GM12878 (cell line): ENCODE measurements at regions not wholly inside any gene's neighbourhood (a gene's known extent, or its start where the extent isn't known, plus 50 kb on each side); places are given as distances from the start of the nearest gene placed in this dataset.

Experiments used
- ATAC-seq: fragments of 200-7000 bp; cut with Tn5 transposase; 3 replicates; pipeline ENCODE4 v1.9.1; 2020; ENCODE audit warnings: mild to moderate bottlenecking, moderate library complexity
- BruUV-seq: library from RNA; stranded (reverse); fragments of 400-500 nt; replicated peaks from 2 replicates; lab custom pipeline; 2021; lab: Mats Ljungman, UMichigan
- CTCF ChIA-PET: fragments of 300-600 bp; sonication (Branson Sonifier 250); formaldehyde crosslinking; extraction: SDS; loops from one replicate; lab custom pipeline; 2021; ENCODE audit warnings: inconsistent platforms; lab: Yijun Ruan, JAX
- POLR2A ChIA-PET: fragments of 350-600 bp; formaldehyde crosslinking; extraction: SDS; loops from one replicate; lab custom pipeline; 2021; ENCODE audit warnings: inconsistent platforms; lab: Charles Lee
- RAD21 ChIA-PET: fragments of 300-600 bp; sonication (Branson Sonifier 250); formaldehyde crosslinking; loops from one replicate; lab custom pipeline; 2023; ENCODE audit warnings: antibody characterized with exemption; ENCODE audit not compliant: unreplicated experiment; lab: Charles Lee
- SMC1A ChIA-PET: fragments of 300-600 bp; sonication (Branson Sonifier 250); formaldehyde crosslinking; loops from one replicate; lab custom pipeline; 2023; ENCODE audit not compliant: unreplicated experiment, uncharacterized antibody; lab: Charles Lee
- DNase-seq: peaks from one replicate; pipeline ENCODE4 v3.0.0-alpha.2; 2011; ENCODE audit warnings: low read depth, low spot score
- FAIRE-seq: peaks from 3 replicates; lab custom pipeline; 2011; peaks lifted over from hg19 to GRCh38; lab: Jason Lieb, UNC
- H2AFZ ChIP-seq: 2 replicates; pipeline ENCODE4 v1.6.0; 2011; ENCODE audit warnings: low read depth, low read length, control low read depth; ENCODE audit not compliant: control insufficient read depth
- H3K27ac ChIP-seq: 2 replicates; pipeline ENCODE4 v1.5.1; 2011; ENCODE audit warnings: control low read depth; ENCODE audit not compliant: control insufficient read depth, insufficient read depth
- H3K27me3 ChIP-seq, 2 experiments: replicated peaks in 1 of 2; 2 replicates each; pipeline versions ENCODE4 v1.6.0 to v1.6.1; 2011; ENCODE audit warnings: low read length in 1 of 2; ENCODE audit not compliant: control insufficient read depth in 2 of 2, insufficient read depth in 2 of 2
- H3K36me3 ChIP-seq, 2 experiments: 2 replicates each; pipeline ENCODE4 v1.5.1; 2011; ENCODE audit warnings: low read length in 1 of 2; ENCODE audit not compliant: control insufficient read depth in 2 of 2, insufficient read depth in 2 of 2
- H3K4me1 ChIP-seq: 2 replicates; pipeline ENCODE4 v1.6.1; 2011; ENCODE audit warnings: mild to moderate bottlenecking, low read length, moderate library complexity, mixed read lengths; ENCODE audit not compliant: control insufficient read depth, insufficient read depth
- H3K4me2 ChIP-seq: 2 replicates; pipeline ENCODE4 v1.6.0; 2011; ENCODE audit warnings: control low read depth; ENCODE audit not compliant: control insufficient read depth, insufficient read depth
- H3K4me3 ChIP-seq: fragments of 200-600 bp; sonication (generic); 2 replicates; pipeline ENCODE4 v1.5.1; 2016
- H3K79me2 ChIP-seq: 2 replicates; pipeline ENCODE4 v1.6.0; 2011; ENCODE audit warnings: low read length; ENCODE audit not compliant: control insufficient read depth, insufficient read depth
- H3K9ac ChIP-seq: 2 replicates; pipeline ENCODE4 v1.8.0; 2011; ENCODE audit warnings: low read length, control low read depth, mixed read lengths; ENCODE audit not compliant: control insufficient read depth, insufficient read depth
- H3K9me3 ChIP-seq: replicated peaks from 3 replicates; pipeline ENCODE4 v1.5.1; 2011; ENCODE audit warnings: mild to moderate bottlenecking, low read length; ENCODE audit not compliant: control insufficient read depth, insufficient read depth
- H4K20me1 ChIP-seq: 2 replicates; pipeline ENCODE4 v1.6.0; 2011; ENCODE audit not compliant: control insufficient read depth, insufficient read depth
- HDAC6 ChIP-seq: fragments of 200-600 bp; sonication (generic); IDR thresholded peaks from one replicate; pipeline ENCODE4 v1.8.0; 2017; ENCODE audit warnings: antibody characterized with exemption; ENCODE audit not compliant: unreplicated experiment
- HDGF ChIP-seq: fragments of 450-650 bp; IDR thresholded peaks from 2 replicates; pipeline ENCODE4 v1.6.1; 2016; ENCODE audit warnings: antibody characterized with exemption
- NBN ChIP-seq: fragments of 450-650 bp; IDR thresholded peaks from 2 replicates; pipeline ENCODE4 v1.6.1; 2016
- NFIC ChIP-seq: IDR thresholded peaks from 2 replicates; pipeline ENCODE4 v1.6.1; 2012; ENCODE audit warnings: low read depth, mild to moderate bottlenecking, inconsistent platforms, low read length, moderate library complexity
- NFXL1 ChIP-seq: fragments of 450-650 bp; IDR thresholded peaks from 2 replicates; pipeline ENCODE4 v1.6.1; 2017; ENCODE audit warnings: antibody characterized with exemption, mild to moderate bottlenecking, borderline replicate concordance
- NFYA ChIP-seq: IDR thresholded peaks from 2 replicates; pipeline ENCODE4 v1.6.1; 2011; ENCODE audit warnings: low read depth, mild to moderate bottlenecking, low read length, improper control_type of control experiment, borderline replicate concordance
- SPI1 ChIP-seq: IDR thresholded peaks from 2 replicates; pipeline ENCODE4 v1.6.1; 2011; ENCODE audit warnings: low read depth, mild to moderate bottlenecking, low read length, moderate library complexity, borderline replicate concordance; ENCODE audit not compliant: insufficient read depth
- STAT3 ChIP-seq: IDR thresholded peaks from 2 replicates; pipeline ENCODE4 v1.6.1; 2011; ENCODE audit warnings: low read depth, low read length, improper control_type of control experiment
- WRNIP1 ChIP-seq: IDR thresholded peaks from 2 replicates; pipeline ENCODE4 v1.6.1; 2011; ENCODE audit warnings: low read depth, low read length, improper control_type of control experiment, borderline replicate concordance
- ZBED1 ChIP-seq: IDR thresholded peaks from 2 replicates; pipeline ENCODE4 v1.6.1; 2016; ENCODE audit warnings: borderline replicate concordance
- ZNF217 ChIP-seq: fragments of 450-650 bp; IDR thresholded peaks from 2 replicates; pipeline ENCODE4 v1.6.1; 2017; ENCODE audit warnings: antibody characterized with exemption, mild to moderate bottlenecking
- WGBS: methylation state at CpG from one replicate; pipeline ENCODE4 v1.1.6; 2016; ENCODE audit warnings: low lambda C conversion rate; ENCODE audit not compliant: insufficient replicate concordance, insufficient coverage; ENCODE audit errors: missing lambda C conversion rate; 5-methylcytosine and 5-hydroxymethylcytosine counted together
- in situ Hi-C: fragments of 300-500 bp; cut with MboI; formaldehyde crosslinking; loops from 9 replicates; pipeline ENCODE4 v1.14.3; 2018; ENCODE audit warnings: mixed read lengths
- intact Hi-C: fragments of 100-400 bp; cut with micrococcal nuclease; formaldehyde crosslinking; loops from one replicate; pipeline ENCODE4 v1.14.2; 2022; ENCODE audit not compliant: unreplicated experiment
- TF ChIP-seq, protein P1 (sequence below): fragments of 450-650 bp; IDR thresholded peaks from 2 replicates; pipeline ENCODE4 v1.6.1; 2016; ENCODE audit warnings: mild to moderate bottlenecking

DNA sequence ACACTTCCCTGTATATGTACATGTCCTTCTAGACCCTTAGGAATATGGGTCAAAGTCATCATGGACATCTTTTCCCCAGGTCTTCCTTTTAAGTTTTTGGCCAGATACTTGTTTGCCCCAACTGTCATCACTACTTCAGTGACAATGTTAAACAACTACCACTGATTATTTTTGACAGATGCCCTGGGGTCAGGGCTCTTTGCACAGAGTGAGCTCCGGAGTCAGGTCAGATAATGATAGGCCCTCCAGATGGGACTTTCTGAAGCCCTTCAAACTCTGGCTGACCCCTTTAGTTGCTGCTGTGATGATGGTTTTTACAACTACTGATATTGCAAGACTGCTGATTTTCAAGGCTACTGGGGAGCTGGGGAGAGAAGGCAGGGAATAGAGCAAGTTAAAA, 449.4 kb upstream of the HS6ST1 start (continued):
- TF ChIP-seq, protein P1, sequence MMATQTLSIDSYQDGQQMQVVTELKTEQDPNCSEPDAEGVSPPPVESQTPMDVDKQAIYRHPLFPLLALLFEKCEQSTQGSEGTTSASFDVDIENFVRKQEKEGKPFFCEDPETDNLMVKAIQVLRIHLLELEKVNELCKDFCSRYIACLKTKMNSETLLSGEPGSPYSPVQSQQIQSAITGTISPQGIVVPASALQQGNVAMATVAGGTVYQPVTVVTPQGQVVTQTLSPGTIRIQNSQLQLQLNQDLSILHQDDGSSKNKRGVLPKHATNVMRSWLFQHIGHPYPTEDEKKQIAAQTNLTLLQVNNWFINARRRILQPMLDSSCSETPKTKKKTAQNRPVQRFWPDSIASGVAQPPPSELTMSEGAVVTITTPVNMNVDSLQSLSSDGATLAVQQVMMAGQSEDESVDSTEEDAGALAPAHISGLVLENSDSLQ: no peak
- TF ChIP-seq WRNIP1 (no peak), NBN (no peak), NFIC (no peak), HDAC6 (no peak)

DNA sequence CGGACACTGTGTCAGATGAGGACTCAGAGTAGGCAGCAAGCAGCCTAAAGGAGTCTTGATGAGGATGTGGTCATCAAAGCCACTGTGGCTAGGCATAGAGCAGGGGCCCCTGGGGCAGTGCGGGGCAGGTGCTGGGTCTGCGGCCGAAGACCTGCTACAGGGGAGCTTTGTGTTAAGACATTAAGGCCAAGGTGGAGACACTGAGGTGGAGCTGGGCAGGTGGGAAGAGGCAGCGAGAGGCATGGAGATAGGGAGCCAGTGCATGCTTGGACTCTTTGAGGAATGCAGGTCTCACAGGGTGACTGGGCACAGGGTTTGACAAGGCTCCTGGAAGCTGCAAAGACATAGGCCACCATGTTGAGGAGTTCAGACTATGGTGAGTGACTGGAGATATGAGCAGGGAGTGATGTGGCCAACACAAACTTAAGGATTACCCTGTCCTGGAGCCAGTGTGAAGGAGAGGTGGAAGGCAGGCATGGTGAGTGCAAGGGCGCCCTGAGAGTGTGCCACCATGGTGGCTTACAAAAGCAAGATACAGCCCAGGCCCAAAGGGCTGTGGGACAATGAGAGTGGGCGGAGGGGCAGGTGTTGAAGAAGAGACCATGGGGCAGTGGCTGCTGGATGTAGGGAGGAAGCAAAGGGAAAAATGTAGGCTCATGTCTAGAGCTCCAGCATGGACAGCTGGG, 450.9 kb upstream of the HS6ST1 start:
- BruUV-seq: no TSS peak

More for the DNA sequence above, 450.9 kb upstream of the HS6ST1 start:
- no peak overlapping the region for H3K4me3 ChIP-seq
- no peak overlapping the region for H3K27ac ChIP-seq
- no peak overlapping the region for H3K9ac ChIP-seq
- H2AFZ ChIP-seq: no peak overlapping the region
- no peaks in the 10 kb centered on the region for H3K9me3 ChIP-seq
- no peak for TF ChIP-seq ZNF217
- TF ChIP-seq ZBED1: no peak
- TF ChIP-seq NFXL1: no peak
- no peak for TF ChIP-seq SPI1
- TF ChIP-seq NFYA: no peak
- no peak for TF ChIP-seq STAT3
- no peak for TF ChIP-seq HDGF
- no peaks in the 10 kb centered on the region for H3K36me3 ChIP-seq
- 50% methylated on average over 7 of the region's 7 CpGs for WGBS
- FAIRE-seq: no peak
- ChIA-PET SMC1A (no interaction called here), CTCF (interaction anchor here (1.4 kb wide), 1 partner anchor 14 kb away, joined by 3 read pairs; no protein-coding TSS in a partner anchor), POLR2A (no interaction called here), RAD21 (no interaction called here)
- intact Hi-C loops (no loop called here), in situ Hi-C loops (no loop called here)
- H3K79me2 ChIP-seq: no peaks in the 10 kb centered on the region
- H4K20me1 ChIP-seq: no peaks in the 10 kb centered on the region
- ATAC-seq: no peak
- DNase-seq: no peak
- H3K4me2 ChIP-seq: no peak overlapping the region
- H3K4me1 ChIP-seq: no peaks in the 10 kb centered on the region
- H3K27me3 ChIP-seq: no peaks in the 10 kb centered on the region
